HepG2 (cell line): ENCODE measurements at regions not wholly inside any gene's neighbourhood (a gene's known extent, or its start where the extent isn't known, plus 50 kb on each side); places are given as distances from the start of the nearest gene placed in this dataset.
A peak's percentile ranks its signal among the peaks of the same experiment; 100 is the strongest.

Source experiments
- ATAC-seq: fragments of 200-7000 bp; cut with Tn5 transposase; 3 replicates; pipeline ENCODE4 v1.9.1; 2020; ENCODE audit warnings: mild to moderate bottlenecking, moderate library complexity
- BruUV-seq: library from RNA; stranded (reverse); fragments of 400-500 nt; replicated peaks from 2 replicates; lab custom pipeline; 2021; lab: Mats Ljungman, UMichigan
- CTCF ChIA-PET: fragments of 300-600 bp; formaldehyde crosslinking; extraction: SDS; loops from one replicate; lab custom pipeline; 2021; ENCODE audit warnings: low total read pairs, inconsistent platforms, low intra/inter-chr PET ratio; lab: Yijun Ruan, JAX
- POLR2A ChIA-PET: fragments of 350-600 bp; sonication (Branson Sonifier 250); formaldehyde crosslinking; loops from one replicate; lab custom pipeline; 2020; ENCODE audit warnings: antibody characterized with exemption, inconsistent platforms; lab: Yijun Ruan, JAX
- DNase-seq: peaks from one replicate; pipeline ENCODE4 v3.0.0-alpha.2; 2015; ENCODE audit warnings: low spot score
- FAIRE-seq: peaks from 3 replicates; lab custom pipeline; 2011; peaks lifted over from hg19 to GRCh38; lab: Jason Lieb, UNC
- H2AFZ ChIP-seq: one replicate; pipeline ENCODE4 v1.6.1; 2011; ENCODE audit warnings: low read length, inconsistent platforms
- H3K27ac ChIP-seq: fragments of 300-600 bp; 3 replicates; pipeline ENCODE4 v1.8.0; 2011; ENCODE audit warnings: mixed run types, mild to moderate bottlenecking, mixed read lengths, low read length, inconsistent platforms; ENCODE audit not compliant: insufficient read depth; ENCODE audit errors: extremely low read length
- H3K27me3 ChIP-seq, 2 experiments: fragments of 200-600 bp in 1 of 2; 2 replicates in 1 of 2; 3 replicates in 1 of 2; pipeline versions ENCODE4 v1.6.0 to v1.8.0; 2011; ENCODE audit warnings: low read length in 2 of 2, mild to moderate bottlenecking in 2 of 2, moderate library complexity in 2 of 2, inconsistent platforms in 1 of 2; ENCODE audit not compliant: insufficient read depth in 2 of 2, control insufficient read depth in 1 of 2
- H3K36me3 ChIP-seq, 2 experiments: fragments of 200-600 bp in 1 of 2; replicated peaks in 1 of 2; 2 replicates in 1 of 2; 3 replicates in 1 of 2; pipeline versions ENCODE4 v1.5.1 to v1.8.0; 2011; ENCODE audit warnings: low read length in 2 of 2, inconsistent platforms in 1 of 2; ENCODE audit not compliant: insufficient read depth in 2 of 2, control insufficient read depth in 1 of 2
- H3K4me1 ChIP-seq: 2 replicates; pipeline ENCODE4 v1.5.1; 2012; ENCODE audit warnings: low read length, inconsistent platforms; ENCODE audit not compliant: insufficient read depth
- H3K4me2 ChIP-seq: 2 replicates; pipeline ENCODE4 v1.6.0; 2011; ENCODE audit warnings: low read depth, low read length, inconsistent platforms
- H3K4me3 ChIP-seq, 3 experiments: fragments of 200-600 bp in 1 of 3; sonication (generic), shearing (Covaris generic) in 1 of 3; replicated peaks in 1 of 3; 2 replicates each; pipeline ENCODE4 v1.5.1; 2011 to 2016; ENCODE audit warnings: low read length in 3 of 3, inconsistent platforms in 2 of 3, low read depth in 2 of 3, mild to moderate bottlenecking in 2 of 3, control low read depth in 1 of 3, mixed read lengths in 1 of 3; ENCODE audit not compliant: insufficient read depth in 1 of 3
- H3K79me2 ChIP-seq: one replicate; pipeline ENCODE4 v1.6.1; 2011; ENCODE audit warnings: low read length, inconsistent platforms; ENCODE audit not compliant: insufficient read depth
- H3K9ac ChIP-seq: 2 replicates; pipeline ENCODE4 v1.6.0; 2011; ENCODE audit warnings: mild to moderate bottlenecking, low read depth, low read length, inconsistent platforms; ENCODE audit not compliant: insufficient read depth
- H3K9me3 ChIP-seq: 2 replicates; pipeline ENCODE4 v1.5.1; 2012; ENCODE audit warnings: mild to moderate bottlenecking, low read length
- H4K20me1 ChIP-seq: 2 replicates; pipeline ENCODE4 v1.6.0; 2011; ENCODE audit warnings: inconsistent platforms, mild to moderate bottlenecking, low read length, moderate library complexity; ENCODE audit not compliant: insufficient read depth
- LCORL ChIP-seq, 2 experiments: fragments of 450-650 bp in 1 of 2; sonication (generic) in 1 of 2; formaldehyde crosslinking in 1 of 2; IDR thresholded peaks; 2 replicates each; pipeline versions ENCODE4 v1.5.0 to v1.6.1; 2017 to 2020; ENCODE audit warnings: antibody characterized with exemption in 1 of 2, missing genetic modification reagents in 1 of 2
- NCOA5 ChIP-seq: sonication (generic); formaldehyde crosslinking; IDR thresholded peaks from 2 replicates; pipeline ENCODE4 v1.4.0; 2020; ENCODE audit warnings: missing genetic modification reagents
- ZNF550 ChIP-seq: sonication (generic); formaldehyde crosslinking; IDR thresholded peaks from 2 replicates; pipeline ENCODE4 v1.4.0; 2020; ENCODE audit warnings: mild to moderate bottlenecking, missing genetic modification reagents, borderline replicate concordance
- WGBS: methylation state at CpG from one replicate; pipeline ENCODE4 v1.1.6; 2017; ENCODE audit warnings: low lambda C conversion rate; 5-methylcytosine and 5-hydroxymethylcytosine counted together
- in situ Hi-C: cut with HindIII; loops from 2 replicates; pipeline ENCODE4 v1.10.0; 2017; ENCODE audit warnings: low pct_unique_long_range_greater_than_20kb; ENCODE audit not compliant: extremely low pct_ligation_motif_present
- intact Hi-C: fragments of 100-400 bp; cut with micrococcal nuclease; formaldehyde crosslinking; loops from one replicate; pipeline ENCODE4 v1.10.0; 2022; ENCODE audit not compliant: unreplicated experiment
- TF ChIP-seq, protein P1 (sequence below): sonication (generic); formaldehyde crosslinking; IDR thresholded peaks from 2 replicates; pipeline ENCODE4 v1.5.0; 2020; ENCODE audit warnings: mild to moderate bottlenecking, missing genetic modification reagents
- TF ChIP-seq, protein P2 (sequence below): fragments of 450-650 bp; IDR thresholded peaks from 2 replicates; pipeline ENCODE4 v1.6.1; 2016

DNA sequence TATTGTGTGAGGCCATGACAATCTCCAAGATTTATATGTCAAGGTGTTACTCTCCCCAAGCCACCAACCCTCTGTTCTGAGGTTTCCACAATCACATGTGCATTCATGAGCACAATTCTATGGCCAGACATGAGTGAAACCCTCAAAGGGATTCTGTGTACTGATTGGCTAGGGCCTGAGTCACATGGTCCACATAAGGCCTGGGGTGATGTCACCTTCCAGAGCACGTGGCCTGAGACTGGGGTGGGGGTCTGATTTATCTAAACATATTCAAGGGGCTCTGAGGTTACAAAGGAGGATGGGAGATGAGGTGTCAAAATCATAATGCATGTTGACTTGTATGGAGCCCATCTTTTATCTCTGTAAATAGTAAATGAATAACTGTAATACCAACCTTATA is 1369.9 kb upstream of the TMEM132C start:
- Histone ChIP-seq H3K4me3 (no peak overlapping the region), H3K36me3 (no peaks in the 10 kb centered on the region), H3K4me1 (no peaks in the 10 kb centered on the region), H3K27me3 (no peaks in the 10 kb centered on the region), H3K9me3 (peaks cover 46% of the 10 kb centered on the region), H2AFZ (no peak overlapping the region), H3K27ac (no peak overlapping the region), H3K79me2 (no peaks in the 10 kb centered on the region), H3K9ac (no peak overlapping the region), H4K20me1 (no peaks in the 10 kb centered on the region), H3K4me2 (no peak overlapping the region)
- TF ChIP-seq, protein P1, sequence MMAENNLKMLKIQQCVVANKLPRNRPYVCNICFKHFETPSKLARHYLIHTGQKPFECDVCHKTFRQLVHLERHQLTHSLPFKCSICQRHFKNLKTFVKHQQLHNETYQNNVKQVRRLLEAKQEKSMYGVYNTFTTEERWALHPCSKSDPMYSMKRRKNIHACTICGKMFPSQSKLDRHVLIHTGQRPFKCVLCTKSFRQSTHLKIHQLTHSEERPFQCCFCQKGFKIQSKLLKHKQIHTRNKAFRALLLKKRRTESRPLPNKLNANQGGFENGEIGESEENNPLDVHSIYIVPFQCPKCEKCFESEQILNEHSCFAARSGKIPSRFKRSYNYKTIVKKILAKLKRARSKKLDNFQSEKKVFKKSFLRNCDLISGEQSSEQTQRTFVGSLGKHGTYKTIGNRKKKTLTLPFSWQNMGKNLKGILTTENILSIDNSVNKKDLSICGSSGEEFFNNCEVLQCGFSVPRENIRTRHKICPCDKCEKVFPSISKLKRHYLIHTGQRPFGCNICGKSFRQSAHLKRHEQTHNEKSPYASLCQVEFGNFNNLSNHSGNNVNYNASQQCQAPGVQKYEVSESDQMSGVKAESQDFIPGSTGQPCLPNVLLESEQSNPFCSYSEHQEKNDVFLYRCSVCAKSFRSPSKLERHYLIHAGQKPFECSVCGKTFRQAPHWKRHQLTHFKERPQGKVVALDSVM (CRISPR knock-in tag), result no peak
- TF ChIP-seq NCOA5 (no peak), ZNF550 (CRISPR knock-in tag) (no peak), LCORL (IDR thresholded peaks at IDR 0.05) (no peak), LCORL (CRISPR knock-in tag; IDR thresholded peaks at IDR 0.05) (no peak)
- TF ChIP-seq, protein P2, sequence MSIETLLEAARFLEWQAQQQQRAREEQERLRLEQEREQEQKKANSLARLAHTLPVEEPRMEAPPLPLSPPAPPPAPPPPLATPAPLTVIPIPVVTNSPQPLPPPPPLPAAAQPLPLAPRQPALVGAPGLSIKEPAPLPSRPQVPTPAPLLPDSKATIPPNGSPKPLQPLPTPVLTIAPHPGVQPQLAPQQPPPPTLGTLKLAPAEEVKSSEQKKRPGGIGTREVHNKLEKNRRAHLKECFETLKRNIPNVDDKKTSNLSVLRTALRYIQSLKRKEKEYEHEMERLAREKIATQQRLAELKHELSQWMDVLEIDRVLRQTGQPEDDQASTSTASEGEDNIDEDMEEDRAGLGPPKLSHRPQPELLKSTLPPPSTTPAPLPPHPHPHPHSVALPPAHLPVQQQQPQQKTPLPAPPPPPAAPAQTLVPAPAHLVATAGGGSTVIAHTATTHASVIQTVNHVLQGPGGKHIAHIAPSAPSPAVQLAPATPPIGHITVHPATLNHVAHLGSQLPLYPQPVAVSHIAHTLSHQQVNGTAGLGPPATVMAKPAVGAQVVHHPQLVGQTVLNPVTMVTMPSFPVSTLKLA, result peak; percentile 86
- POLR2A ChIA-PET, result no interaction called here
- ATAC-seq, result no peak
- CTCF ChIA-PET, result no interaction called here
- intact Hi-C loops, result no loop called here
- no peak for DNase-seq
- BruUV-seq, result no TSS peak
- FAIRE-seq, result no peak
- in situ Hi-C loops, result no loop called here
- WGBS, result 0% methylated on average over 1 of the region's 1 CpG
